ENCODE measurements at regions not wholly inside any gene's neighbourhood (a gene's known extent, or its start where the extent isn't known, plus 50 kb on each side); places are given as distances from the start of the nearest gene placed in this dataset.

GRCh38 chr2:177155631-177156030, 57.0 kb upstream of the HNRNPA3 start:
- no peak for TF ChIP-seq CTCF (IDR thresholded peaks at IDR 0.05)
- intact Hi-C loops (cut with DNase I): no loop called here
- no peaks in the 10 kb centered on the region for H3K4me1 ChIP-seq
- no peaks in the 10 kb centered on the region for H3K36me3 ChIP-seq
- no peak overlapping the region for H3K27ac ChIP-seq
- no peaks in the 10 kb centered on the region for H3K9me3 ChIP-seq
- H3K27me3 ChIP-seq: peaks cover 1 to 9% of the 10 kb centered on the region in 2 donors
- no peak for ATAC-seq
- H3K4me3 ChIP-seq: no peak overlapping the region
- DNase-seq: no peak

GRCh38 chr2:177161741-177162460, 50.7 kb upstream of the HNRNPA3 start:
- peak; percentile 32 to 51 for TF ChIP-seq CTCF (IDR thresholded peaks at IDR 0.05)
- H3K36me3 ChIP-seq: no peaks in the 10 kb centered on the region
- H3K27ac ChIP-seq: no peak overlapping the region
- ATAC-seq: no peak
- peaks cover 6 to 24% of the 10 kb centered on the region in 2 donors for H3K4me1 ChIP-seq
- H3K4me3 ChIP-seq: no peak overlapping the region
- DNase-seq: peak in 1 of 4 donors; percentile 54
- intact Hi-C loops (cut with DNase I): loop anchor here in 1 of 2 donors (5.0 to 10.0 kb wide), 4 partner anchors 103 to 593 kb away; partner anchors contain the start of gene NFE2L2
- H3K27me3 ChIP-seq: no peaks in the 10 kb centered on the region
- H3K9me3 ChIP-seq: no peaks in the 10 kb centered on the region

Small RNA genes in the stretch of these regions (microRNA-seq; reads per million reads assigned to microRNA genes)
- 0 reads per million in 2 donors for gene MIR1246

Measured in left lung (tissue), 4 donors.